ENCODE measurements at regions not wholly inside any gene's neighbourhood (a gene's known extent, or its start where the extent isn't known, plus 50 kb on each side); places are given as distances from the start of the nearest gene placed in this dataset.

DNA sequence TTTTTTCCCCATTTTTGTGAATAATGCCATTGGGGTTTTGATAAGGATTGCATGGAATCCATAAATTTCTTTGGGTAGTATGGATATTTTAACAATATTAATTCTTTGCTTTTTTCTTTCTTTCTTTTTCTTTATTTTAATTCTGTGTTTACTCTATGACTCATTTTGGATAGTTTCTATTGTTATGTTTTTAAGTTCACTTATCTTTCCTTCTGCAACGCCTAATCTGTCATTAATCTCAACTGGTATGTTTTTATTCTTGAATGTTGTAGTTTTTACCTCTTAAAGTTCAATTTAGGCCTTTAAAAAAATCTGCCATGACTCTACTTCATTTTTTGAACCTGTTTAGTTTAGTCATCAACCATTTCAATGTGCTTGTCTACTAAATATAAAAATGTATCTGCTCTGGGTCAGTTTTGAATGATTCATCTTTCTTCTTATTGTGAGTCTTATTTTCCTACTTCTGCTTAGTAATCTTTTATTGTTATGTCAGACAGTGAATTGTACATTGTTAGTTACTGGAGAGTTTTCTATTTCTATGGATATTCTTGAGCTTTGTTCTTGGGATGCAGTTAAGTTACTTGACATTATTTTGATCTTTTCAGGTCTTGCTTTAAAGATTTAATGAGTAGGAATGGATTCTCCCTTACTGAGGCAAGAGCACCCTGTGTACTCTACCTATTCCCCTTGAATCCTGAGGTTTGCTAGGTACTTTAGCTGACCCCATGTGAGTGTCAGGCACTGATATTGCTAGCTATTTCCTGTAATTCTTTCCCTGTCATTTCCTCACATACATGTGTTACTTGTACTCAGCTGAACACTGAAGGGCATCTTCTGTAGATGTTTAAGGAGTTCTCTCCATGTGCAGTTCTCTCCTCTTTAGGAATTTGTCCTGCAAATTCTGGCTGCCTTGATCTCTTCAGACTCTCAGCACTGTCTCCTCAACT lies 104.2 kb downstream of the TFAP2B start:
- no peak for TF ChIP-seq EZH2 (IDR thresholded peaks at IDR 0.05; ENCODE audit: low read depth)
- TF ChIP-seq, protein P1, sequence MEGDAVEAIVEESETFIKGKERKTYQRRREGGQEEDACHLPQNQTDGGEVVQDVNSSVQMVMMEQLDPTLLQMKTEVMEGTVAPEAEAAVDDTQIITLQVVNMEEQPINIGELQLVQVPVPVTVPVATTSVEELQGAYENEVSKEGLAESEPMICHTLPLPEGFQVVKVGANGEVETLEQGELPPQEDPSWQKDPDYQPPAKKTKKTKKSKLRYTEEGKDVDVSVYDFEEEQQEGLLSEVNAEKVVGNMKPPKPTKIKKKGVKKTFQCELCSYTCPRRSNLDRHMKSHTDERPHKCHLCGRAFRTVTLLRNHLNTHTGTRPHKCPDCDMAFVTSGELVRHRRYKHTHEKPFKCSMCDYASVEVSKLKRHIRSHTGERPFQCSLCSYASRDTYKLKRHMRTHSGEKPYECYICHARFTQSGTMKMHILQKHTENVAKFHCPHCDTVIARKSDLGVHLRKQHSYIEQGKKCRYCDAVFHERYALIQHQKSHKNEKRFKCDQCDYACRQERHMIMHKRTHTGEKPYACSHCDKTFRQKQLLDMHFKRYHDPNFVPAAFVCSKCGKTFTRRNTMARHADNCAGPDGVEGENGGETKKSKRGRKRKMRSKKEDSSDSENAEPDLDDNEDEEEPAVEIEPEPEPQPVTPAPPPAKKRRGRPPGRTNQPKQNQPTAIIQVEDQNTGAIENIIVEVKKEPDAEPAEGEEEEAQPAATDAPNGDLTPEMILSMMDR (conservative IDR thresholded peaks at IDR 0.05), result no peak
- ChIA-PET POLR2A (ENCODE audit: unreplicated experiment) (no interaction called here), CTCF (no interaction called here)
- Histone ChIP-seq H3K79me2 (ENCODE audit: low read depth) (no peaks in the 10 kb centered on the region), H3K27ac (no peak overlapping the region), H3K4me3 (no peak overlapping the region), H3K4me2 (no peak overlapping the region), H3F3A (ENCODE audit: insufficient read depth, low read depth) (no peaks in the 10 kb centered on the region), H4K20me1 (ENCODE audit: insufficient read depth) (no peaks in the 10 kb centered on the region), H3K9me3 (ENCODE audit: insufficient read depth, low read depth) (no peaks in the 10 kb centered on the region), H3K4me1 (replicated peaks; ENCODE audit: insufficient read depth) (no peaks in the 10 kb centered on the region), H3K9me2 (ENCODE audit: insufficient read depth) (no peaks in the 10 kb centered on the region), H3K36me3 (ENCODE audit: low read depth) (no peaks in the 10 kb centered on the region), H2AFZ (no peak overlapping the region), H3K27me3 (ENCODE audit: insufficient read depth, low read depth) (no peaks in the 10 kb centered on the region)
- intact Hi-C loops (cut with micrococcal nuclease; ENCODE audit: unreplicated experiment), result no loop called here
- DNase-seq, result no peak
- no TSS peak for BruUV-seq (replicated peaks)

DNA sequence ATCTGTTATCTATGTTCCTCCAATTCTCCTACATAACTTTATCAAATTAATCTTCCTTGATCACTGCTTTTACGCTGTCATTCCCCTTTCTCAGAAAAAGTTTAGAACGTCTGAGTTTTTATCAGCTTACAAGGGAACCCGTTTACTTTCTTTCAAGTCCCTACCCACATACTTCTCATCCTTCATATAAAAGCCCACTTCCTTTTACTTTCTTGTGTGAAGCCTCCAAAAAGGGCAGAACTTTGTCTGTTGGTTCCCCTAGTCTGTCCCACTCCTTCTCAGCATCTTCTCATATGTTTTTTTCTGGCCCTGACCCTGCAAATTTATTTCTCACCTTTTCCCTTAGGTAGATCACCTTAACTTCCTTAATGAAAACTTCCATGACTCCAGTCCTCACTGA lies 106.1 kb downstream of the TFAP2B start:
- POLR2A ChIA-PET (ENCODE audit: unreplicated experiment), result no interaction called here

DNA sequence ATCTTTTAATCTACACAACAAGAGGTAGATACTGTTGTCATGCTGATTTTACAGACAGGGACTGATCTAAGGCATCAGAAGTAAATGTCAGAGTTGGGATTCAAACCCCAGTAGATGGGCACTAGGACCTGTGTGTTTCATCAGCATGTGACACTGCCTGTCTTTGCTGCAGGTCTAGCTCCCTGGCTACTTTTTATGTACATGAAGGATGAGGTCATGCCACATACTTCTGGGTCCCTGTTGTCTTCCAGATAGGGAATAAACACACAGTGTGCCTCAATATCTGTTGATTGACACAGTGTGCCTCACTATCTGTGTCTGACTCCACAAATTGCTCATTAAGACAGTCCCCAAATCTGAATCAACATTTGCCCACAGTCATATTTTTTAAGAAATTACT lies 106.9 kb downstream of the TFAP2B start:
- Histone ChIP-seq H3K4me2 (no peak overlapping the region), H3K9me3 (ENCODE audit: insufficient read depth, low read depth) (no peaks in the 10 kb centered on the region), H3K27me3 (ENCODE audit: insufficient read depth, low read depth) (no peaks in the 10 kb centered on the region), H3K4me1 (replicated peaks; ENCODE audit: insufficient read depth) (no peaks in the 10 kb centered on the region), H3K36me3 (ENCODE audit: low read depth) (no peaks in the 10 kb centered on the region), H2AFZ (no peak overlapping the region), H3K79me2 (ENCODE audit: low read depth) (no peaks in the 10 kb centered on the region), H3K27ac (no peak overlapping the region), H3F3A (ENCODE audit: insufficient read depth, low read depth) (no peaks in the 10 kb centered on the region), H3K9me2 (ENCODE audit: insufficient read depth) (no peaks in the 10 kb centered on the region), H3K4me3 (no peak overlapping the region), H4K20me1 (ENCODE audit: insufficient read depth) (no peaks in the 10 kb centered on the region)
- intact Hi-C loops (cut with micrococcal nuclease; ENCODE audit: unreplicated experiment), result no loop called here
- no TSS peak for BruUV-seq (replicated peaks)
- POLR2A ChIA-PET (ENCODE audit: unreplicated experiment), result no interaction called here
- TF ChIP-seq, protein P1 (conservative IDR thresholded peaks at IDR 0.05), result no peak
- TF ChIP-seq EZH2 (IDR thresholded peaks at IDR 0.05; ENCODE audit: low read depth), result no peak
- CTCF ChIA-PET, result no interaction called here
- DNase-seq, result no peak

More for the DNA sequence above, 106.1 kb downstream of the TFAP2B start:
- Histone ChIP-seq H3K27me3 (ENCODE audit: insufficient read depth, low read depth) (no peaks in the 10 kb centered on the region), H3K4me3 (no peak overlapping the region), H3K36me3 (ENCODE audit: low read depth) (no peaks in the 10 kb centered on the region), H3F3A (ENCODE audit: insufficient read depth, low read depth) (no peaks in the 10 kb centered on the region), H2AFZ (no peak overlapping the region), H4K20me1 (ENCODE audit: insufficient read depth) (no peaks in the 10 kb centered on the region), H3K9me2 (ENCODE audit: insufficient read depth) (no peaks in the 10 kb centered on the region), H3K27ac (no peak overlapping the region), H3K4me1 (replicated peaks; ENCODE audit: insufficient read depth) (no peaks in the 10 kb centered on the region), H3K4me2 (no peak overlapping the region), H3K9me3 (ENCODE audit: insufficient read depth, low read depth) (no peaks in the 10 kb centered on the region), H3K79me2 (ENCODE audit: low read depth) (no peaks in the 10 kb centered on the region)
- no peak for TF ChIP-seq EZH2 (IDR thresholded peaks at IDR 0.05; ENCODE audit: low read depth)
- TF ChIP-seq, protein P1 (conservative IDR thresholded peaks at IDR 0.05), result no peak
- DNase-seq, result no peak
- no TSS peak for BruUV-seq (replicated peaks)
- CTCF ChIA-PET, result no interaction called here
- intact Hi-C loops (cut with micrococcal nuclease; ENCODE audit: unreplicated experiment), result no loop called here
